DOHH2 (cell line): ENCODE measurements at regions not wholly inside any gene's neighbourhood (a gene's known extent, or its start where the extent isn't known, plus 50 kb on each side); places are given as distances from the start of the nearest gene placed in this dataset.

Source experiments
- H3F3A ChIP-seq: fragments of 200-600 bp; sonication (generic), shearing (Covaris generic); 2 replicates; pipeline ENCODE4 v1.6.0; 2016; ENCODE audit warnings: antibody characterized with exemption, mild to moderate bottlenecking; ENCODE audit not compliant: control insufficient read depth, insufficient read depth
- H3K27ac ChIP-seq: fragments of 200-600 bp; sonication (generic); 2 replicates; pipeline ENCODE4 v1.5.1; 2014; ENCODE audit warnings: low read depth, mild to moderate bottlenecking, low read length, moderate library complexity
- H3K27me3 ChIP-seq: fragments of 200-600 bp; sonication (generic); 2 replicates; pipeline ENCODE4 v1.6.1; 2014; ENCODE audit warnings: mild to moderate bottlenecking, low read length, mixed read lengths; ENCODE audit not compliant: control insufficient read depth
- H3K36me3 ChIP-seq: fragments of 200-600 bp; sonication (generic); 2 replicates; pipeline ENCODE4 v1.6.1; 2014; ENCODE audit warnings: mild to moderate bottlenecking, low read length, moderate library complexity, mixed read lengths; ENCODE audit not compliant: control insufficient read depth
- H3K4me1 ChIP-seq: fragments of 200-600 bp; sonication (generic); 2 replicates; pipeline ENCODE4 v1.6.1; 2014; ENCODE audit warnings: mild to moderate bottlenecking, low read length, mixed read lengths; ENCODE audit not compliant: control insufficient read depth
- H3K4me2 ChIP-seq: fragments of 200-600 bp; sonication (generic); 2 replicates; pipeline ENCODE4 v1.6.0; 2014; ENCODE audit warnings: mild to moderate bottlenecking, low read length, moderate library complexity
- H3K4me3 ChIP-seq: fragments of 200-600 bp; sonication (generic); 2 replicates; pipeline ENCODE4 v1.5.1; 2014; ENCODE audit warnings: mild to moderate bottlenecking, low read length, mixed read lengths
- H3K79me2 ChIP-seq: fragments of 200-600 bp; sonication (generic); 2 replicates; pipeline ENCODE4 v1.6.1; 2014; ENCODE audit warnings: mild to moderate bottlenecking, low read length, mixed read lengths; ENCODE audit not compliant: control insufficient read depth
- H3K9me2 ChIP-seq: fragments of 200-600 bp; sonication (generic); replicated peaks from 2 replicates; pipeline ENCODE4 v1.6.1; 2014; ENCODE audit warnings: mild to moderate bottlenecking, low read length, mixed read lengths; ENCODE audit not compliant: control insufficient read depth
- H3K9me3 ChIP-seq: fragments of 200-600 bp; sonication (generic); 2 replicates; pipeline ENCODE4 v1.6.1; 2014; ENCODE audit warnings: antibody characterized with exemption, low read length, mixed read lengths; ENCODE audit not compliant: control insufficient read depth, insufficient read depth
- H4K20me1 ChIP-seq: fragments of 200-600 bp; sonication (generic); 2 replicates; pipeline ENCODE4 v1.6.0; 2014; ENCODE audit warnings: low read depth, mild to moderate bottlenecking, antibody characterized with exemption, low read length, moderate library complexity; ENCODE audit not compliant: control insufficient read depth, insufficient read depth
- EZH2phosphoT487 ChIP-seq: fragments of 200-600 bp; sonication (generic); IDR thresholded peaks from 2 replicates; pipeline ENCODE4 v1.6.1; 2017; ENCODE audit warnings: borderline replicate concordance, mild to moderate bottlenecking, antibody characterized with exemption, low read length, moderate library complexity, mixed read lengths
- TF ChIP-seq, protein P1 (sequence below): fragments of 200-600 bp; sonication (generic); IDR thresholded peaks from one replicate; pipeline ENCODE4 v1.5.1; 2014; ENCODE audit warnings: antibody characterized with exemption, mild to moderate bottlenecking, low read depth, low read length; ENCODE audit not compliant: poor library complexity, severe bottlenecking

GRCh38 chr13:44311011-44311780, 62.4 kb upstream of the SERP2 start:
- Histone ChIP-seq H3K4me1 (peaks cover 14% of the 10 kb centered on the region), H3K36me3 (no peaks in the 10 kb centered on the region), H3K4me2 (no peak overlapping the region), H3F3A (no peaks in the 10 kb centered on the region), H3K27me3 (no peaks in the 10 kb centered on the region), H3K79me2 (no peaks in the 10 kb centered on the region), H3K9me2 (no peaks in the 10 kb centered on the region), H3K27ac (no peak overlapping the region), H3K4me3 (no peak overlapping the region), H3K9me3 (no peaks in the 10 kb centered on the region), H4K20me1 (no peaks in the 10 kb centered on the region)
- TF ChIP-seq, protein P1, sequence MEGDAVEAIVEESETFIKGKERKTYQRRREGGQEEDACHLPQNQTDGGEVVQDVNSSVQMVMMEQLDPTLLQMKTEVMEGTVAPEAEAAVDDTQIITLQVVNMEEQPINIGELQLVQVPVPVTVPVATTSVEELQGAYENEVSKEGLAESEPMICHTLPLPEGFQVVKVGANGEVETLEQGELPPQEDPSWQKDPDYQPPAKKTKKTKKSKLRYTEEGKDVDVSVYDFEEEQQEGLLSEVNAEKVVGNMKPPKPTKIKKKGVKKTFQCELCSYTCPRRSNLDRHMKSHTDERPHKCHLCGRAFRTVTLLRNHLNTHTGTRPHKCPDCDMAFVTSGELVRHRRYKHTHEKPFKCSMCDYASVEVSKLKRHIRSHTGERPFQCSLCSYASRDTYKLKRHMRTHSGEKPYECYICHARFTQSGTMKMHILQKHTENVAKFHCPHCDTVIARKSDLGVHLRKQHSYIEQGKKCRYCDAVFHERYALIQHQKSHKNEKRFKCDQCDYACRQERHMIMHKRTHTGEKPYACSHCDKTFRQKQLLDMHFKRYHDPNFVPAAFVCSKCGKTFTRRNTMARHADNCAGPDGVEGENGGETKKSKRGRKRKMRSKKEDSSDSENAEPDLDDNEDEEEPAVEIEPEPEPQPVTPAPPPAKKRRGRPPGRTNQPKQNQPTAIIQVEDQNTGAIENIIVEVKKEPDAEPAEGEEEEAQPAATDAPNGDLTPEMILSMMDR: no peak
- TF ChIP-seq EZH2phosphoT487: no peak

- Histone ChIP-seq H3K9me3 (no peaks in the 10 kb centered on the region), H3K79me2 (no peaks in the 10 kb centered on the region), H4K20me1 (no peaks in the 10 kb centered on the region), H3K4me2 (no peak overlapping the region), H3K9me2 (no peaks in the 10 kb centered on the region), H3K27ac (no peak overlapping the region), H3K27me3 (no peaks in the 10 kb centered on the region), H3F3A (no peaks in the 10 kb centered on the region), H3K36me3 (no peaks in the 10 kb centered on the region), H3K4me3 (no peak overlapping the region), H3K4me1 (peaks cover 17% of the 10 kb centered on the region)
- TF ChIP-seq, protein P1: no peak
- no peak for TF ChIP-seq EZH2phosphoT487
Measured at GRCh38 chr13:44312131-44312530, 61.5 kb upstream of the SERP2 start.

GRCh38 chr13:44312834-44313551, 60.6 kb upstream of the SERP2 start:
- TF ChIP-seq, protein P1: no peak
- TF ChIP-seq EZH2phosphoT487: no peak
- Histone ChIP-seq H3K27me3 (no peaks in the 10 kb centered on the region), H4K20me1 (no peaks in the 10 kb centered on the region), H3F3A (no peaks in the 10 kb centered on the region), H3K4me3 (no peak overlapping the region), H3K79me2 (no peaks in the 10 kb centered on the region), H3K4me1 (peaks cover 17% of the 10 kb centered on the region), H3K27ac (no peak overlapping the region), H3K4me2 (no peak overlapping the region), H3K36me3 (no peaks in the 10 kb centered on the region), H3K9me3 (no peaks in the 10 kb centered on the region), H3K9me2 (no peaks in the 10 kb centered on the region)
